Epithelial cell of esophagus (primary cell): ENCODE measurements at regions not wholly inside any gene's neighbourhood (a gene's known extent, or its start where the extent isn't known, plus 50 kb on each side); places are given as distances from the start of the nearest gene placed in this dataset.

Source experiments
- DNase-seq: peaks from one replicate; pipeline ENCODE4 v3.0.0; 2010; ENCODE audit warnings: low read depth
- H3K4me3 ChIP-seq: 2 replicates; pipeline ENCODE4 v1.5.1; 2011; ENCODE audit warnings: mild to moderate bottlenecking, low read length, control low read depth
- CTCF ChIP-seq: IDR thresholded peaks from 2 replicates; pipeline ENCODE4 v1.5.1; 2011; ENCODE audit warnings: low read depth, mild to moderate bottlenecking, low read length, control low read depth, inconsistent platforms; ENCODE audit not compliant: insufficient read depth; ENCODE audit errors: missing control alignments

GRCh38 chr12:32048791-32049190 is 57.9 kb upstream of the BICD1 start:
- DNase-seq: no peak
- TF ChIP-seq CTCF: no peak
- H3K4me3 ChIP-seq: no peak overlapping the region

GRCh38 chr12:32049956-32050355 is 56.7 kb upstream of the BICD1 start:
- DNase-seq: no peak
- TF ChIP-seq CTCF: no peak
- no peak overlapping the region for H3K4me3 ChIP-seq

- H3K4me3 ChIP-seq: no peak overlapping the region
- no peak for TF ChIP-seq CTCF
- DNase-seq: peak; percentile 98
Measured at GRCh38 chr12:32051511-32052211, 55.0 kb upstream of the BICD1 start.

- DNase-seq: no peak
- TF ChIP-seq CTCF: no peak
- H3K4me3 ChIP-seq: no peak overlapping the region
Measured at GRCh38 chr12:32052212-32052713, 54.4 kb upstream of the BICD1 start.

GRCh38 chr12:32053881-32054624 is 52.6 kb upstream of the BICD1 start:
- no peak for TF ChIP-seq CTCF
- peak; percentile 62 for DNase-seq

More at GRCh38 chr12:32053881-32054624, 52.6 kb upstream of the BICD1 start:
- H3K4me3 ChIP-seq: no peak overlapping the region
